HEK293 (cell line): ENCODE measurements at regions not wholly inside any gene's neighbourhood (a gene's known extent, or its start where the extent isn't known, plus 50 kb on each side); places are given as distances from the start of the nearest gene placed in this dataset.

Experiments used
- CTCF ChIA-PET: fragments of 350-600 bp; formaldehyde crosslinking; extraction: SDS; loops from one replicate; lab custom pipeline; 2021; ENCODE audit warnings: antibody characterized with exemption; lab: Yijun Ruan, JAX
- POLR2A ChIA-PET: fragments of 300-600 bp; formaldehyde crosslinking; extraction: SDS; loops from one replicate; lab custom pipeline; 2020; ENCODE audit warnings: antibody characterized with exemption, inconsistent platforms; lab: Yijun Ruan, JAX
- H3K27ac ChIP-seq: fragments of 200-500 bp; sonication (Bioruptor generic); 2 replicates; pipeline ENCODE4 v1.5.1; 2014; ENCODE audit warnings: low read depth, low read length, control low read depth, inconsistent platforms; ENCODE audit errors: extremely low read depth
- H3K36me3 ChIP-seq, 2 experiments: fragments of 200-500 bp in 1 of 2; sonication (Bioruptor generic) in 1 of 2; 1 replicate in 1 of 2; 2 replicates in 1 of 2; pipeline ENCODE4 v1.5.1; 2014 to 2017; ENCODE audit warnings: inconsistent platforms in 2 of 2, low read length in 2 of 2; ENCODE audit not compliant: control insufficient read depth in 2 of 2, insufficient read depth in 1 of 2
- H3K4me1 ChIP-seq: fragments of 200-500 bp; sonication (Bioruptor generic); 2 replicates; pipeline ENCODE4 v1.5.1; 2014; ENCODE audit warnings: mild to moderate bottlenecking, low read length, inconsistent platforms; ENCODE audit not compliant: control insufficient read depth, insufficient read depth
- H3K4me3 ChIP-seq: 2 replicates; pipeline ENCODE4 v1.5.1; 2011; ENCODE audit warnings: low read depth, mild to moderate bottlenecking, control low read depth, low read length, moderate library complexity
- H3K9me3 ChIP-seq: fragments of 200-500 bp; sonication (Bioruptor generic); 2 replicates; pipeline ENCODE4 v1.5.1; 2014; ENCODE audit warnings: low read depth, low read length, inconsistent platforms; ENCODE audit not compliant: control insufficient read depth, insufficient read depth
- GLI2 ChIP-seq: fragments of 450-650 bp; formaldehyde crosslinking; IDR thresholded peaks from 2 replicates; pipeline ENCODE4; 2017; ENCODE audit warnings: missing biosample characterization, missing genetic modification characterization, low read depth, borderline replicate concordance
- SETDB1 ChIP-seq: IDR thresholded peaks from one replicate; pipeline ENCODE4 v1.6.1; 2017; ENCODE audit warnings: mild to moderate bottlenecking, low read length, moderate library complexity, mixed read lengths; ENCODE audit not compliant: insufficient read length
- SP3 ChIP-seq: fragments of 450-650 bp; formaldehyde crosslinking; IDR thresholded peaks from 2 replicates; pipeline ENCODE4 v1.5.1; 2016; ENCODE audit warnings: missing biosample characterization, missing genetic modification characterization
- ZFHX2 ChIP-seq: fragments of 450-650 bp; formaldehyde crosslinking; conservative IDR thresholded peaks from 2 replicates; pipeline ENCODE4 v1.5.1; 2016; ENCODE audit warnings: missing biosample characterization, missing genetic modification characterization
- ZFP37 ChIP-seq: fragments of 450-650 bp; formaldehyde crosslinking; IDR thresholded peaks from 2 replicates; pipeline ENCODE4 v1.5.1; 2016; ENCODE audit warnings: missing biosample characterization, missing genetic modification characterization
- ZNF148 ChIP-seq: fragments of 450-650 bp; formaldehyde crosslinking; IDR thresholded peaks from 2 replicates; pipeline ENCODE4 v1.5.0; 2017; ENCODE audit warnings: missing biosample characterization, missing genetic modification characterization, borderline replicate concordance
- ZNF18 ChIP-seq: fragments of 450-650 bp; formaldehyde crosslinking; IDR thresholded peaks from 2 replicates; pipeline ENCODE4 v1.5.1; 2016; ENCODE audit warnings: missing biosample characterization, missing genetic modification characterization
- ZNF239 ChIP-seq: fragments of 450-650 bp; formaldehyde crosslinking; IDR thresholded peaks from 2 replicates; pipeline ENCODE4 v1.5.1; 2016; ENCODE audit warnings: missing biosample characterization, missing genetic modification characterization
- ZNF292 ChIP-seq: fragments of 450-650 bp; formaldehyde crosslinking; IDR thresholded peaks from 2 replicates; pipeline ENCODE4 v1.5.1; 2016; ENCODE audit warnings: low read depth, missing biosample characterization, missing genetic modification characterization, borderline replicate concordance
- ZNF529 ChIP-seq: fragments of 450-650 bp; formaldehyde crosslinking; IDR thresholded peaks from 2 replicates; pipeline ENCODE4 v1.5.1; 2017; ENCODE audit warnings: missing genetic modification characterization, missing biosample characterization; ENCODE audit not compliant: insufficient replicate concordance
- ZNF610 ChIP-seq: fragments of 450-650 bp; formaldehyde crosslinking; IDR thresholded peaks from 2 replicates; pipeline ENCODE4 v1.5.1; 2016; ENCODE audit warnings: missing biosample characterization, missing genetic modification characterization, borderline replicate concordance
- ZNF621 ChIP-seq: fragments of 450-650 bp; formaldehyde crosslinking; IDR thresholded peaks from 2 replicates; pipeline ENCODE4 v1.5.1; 2017; ENCODE audit warnings: missing biosample characterization, missing genetic modification characterization
- ZNF660 ChIP-seq: fragments of 450-650 bp; IDR thresholded peaks from 2 replicates; pipeline ENCODE4 v1.5.1; 2018; ENCODE audit warnings: missing biosample characterization, mild to moderate bottlenecking, missing genetic modification characterization
- ZNF837 ChIP-seq: fragments of 450-650 bp; formaldehyde crosslinking; IDR thresholded peaks from 2 replicates; pipeline ENCODE4 v1.5.1; 2016; ENCODE audit warnings: missing biosample characterization, missing genetic modification characterization
- TF ChIP-seq, protein P1 (sequence below): fragments of 450-650 bp; formaldehyde crosslinking; IDR thresholded peaks from 2 replicates; pipeline ENCODE4; 2016; ENCODE audit warnings: missing biosample characterization, missing genetic modification characterization
- TF ChIP-seq, protein P2 (sequence below): fragments of 450-650 bp; formaldehyde crosslinking; IDR thresholded peaks from 2 replicates; pipeline ENCODE4 v1.5.1; 2017; ENCODE audit warnings: missing biosample characterization, missing genetic modification characterization

DNA sequence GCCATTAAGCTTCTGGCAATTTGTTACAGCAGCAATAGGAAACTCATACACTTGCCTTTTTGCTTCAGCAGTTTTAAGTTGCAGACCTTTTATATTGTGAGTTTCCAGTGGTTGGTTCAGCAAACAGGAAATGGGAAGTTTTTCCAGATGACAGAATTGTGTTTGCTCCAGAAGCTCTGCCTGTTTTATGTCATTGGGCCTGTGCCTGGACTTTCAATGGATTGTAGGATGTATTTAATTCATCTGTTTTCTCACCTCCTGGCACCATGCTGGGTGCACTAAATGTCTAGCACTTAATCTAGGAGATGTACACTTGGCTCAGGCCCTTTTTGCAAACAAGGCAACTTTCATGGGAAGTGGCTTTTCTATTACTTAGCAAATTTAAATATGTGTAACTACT is 100.4 kb upstream of the CLINT1 start:
- Histone ChIP-seq H3K4me3 (no peak overlapping the region), H3K27ac (no peak overlapping the region), H3K36me3 (no peaks in the 10 kb centered on the region), H3K4me1 (peaks cover 10% of the 10 kb centered on the region), H3K9me3 (no peaks in the 10 kb centered on the region)
- CTCF ChIA-PET = interaction anchor here (0.6 to 4.0 kb wide), 3 partner anchors 10 to 108 kb away, joined by 3 to 27 read pairs (median 3); no protein-coding TSS in a partner anchor
- POLR2A ChIA-PET = no interaction called here
- TF ChIP-seq, protein P1, sequence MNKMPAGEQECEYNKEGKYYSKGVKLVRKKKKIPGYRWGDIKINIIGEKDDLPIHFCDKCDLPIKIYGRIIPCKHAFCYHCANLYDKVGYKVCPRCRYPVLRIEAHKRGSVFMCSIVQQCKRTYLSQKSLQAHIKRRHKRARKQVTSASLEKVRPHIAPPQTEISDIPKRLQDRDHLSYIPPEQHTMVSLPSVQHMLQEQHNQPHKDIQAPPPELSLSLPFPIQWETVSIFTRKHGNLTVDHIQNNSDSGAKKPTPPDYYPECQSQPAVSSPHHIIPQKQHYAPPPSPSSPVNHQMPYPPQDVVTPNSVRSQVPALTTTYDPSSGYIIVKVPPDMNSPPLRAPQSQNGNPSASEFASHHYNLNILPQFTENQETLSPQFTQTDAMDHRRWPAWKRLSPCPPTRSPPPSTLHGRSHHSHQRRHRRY (tag by site-specific recombination) = no peak
- TF ChIP-seq GLI2 (tag by site-specific recombination) (no peak), ZNF621 (tag by site-specific recombination) (no peak), SP3 (tag by site-specific recombination) (no peak), ZNF292 (tag by site-specific recombination) (no peak), ZFHX2 (tag by site-specific recombination) (no peak), ZFP37 (tag by site-specific recombination) (no peak), ZNF239 (tag by site-specific recombination) (no peak), ZNF837 (no peak), ZNF610 (no peak), ZNF148 (tag by site-specific recombination) (no peak), ZNF660 (no peak), ZNF18 (tag by site-specific recombination) (no peak), SETDB1 (peak; percentile 25)
- TF ChIP-seq, protein P2, sequence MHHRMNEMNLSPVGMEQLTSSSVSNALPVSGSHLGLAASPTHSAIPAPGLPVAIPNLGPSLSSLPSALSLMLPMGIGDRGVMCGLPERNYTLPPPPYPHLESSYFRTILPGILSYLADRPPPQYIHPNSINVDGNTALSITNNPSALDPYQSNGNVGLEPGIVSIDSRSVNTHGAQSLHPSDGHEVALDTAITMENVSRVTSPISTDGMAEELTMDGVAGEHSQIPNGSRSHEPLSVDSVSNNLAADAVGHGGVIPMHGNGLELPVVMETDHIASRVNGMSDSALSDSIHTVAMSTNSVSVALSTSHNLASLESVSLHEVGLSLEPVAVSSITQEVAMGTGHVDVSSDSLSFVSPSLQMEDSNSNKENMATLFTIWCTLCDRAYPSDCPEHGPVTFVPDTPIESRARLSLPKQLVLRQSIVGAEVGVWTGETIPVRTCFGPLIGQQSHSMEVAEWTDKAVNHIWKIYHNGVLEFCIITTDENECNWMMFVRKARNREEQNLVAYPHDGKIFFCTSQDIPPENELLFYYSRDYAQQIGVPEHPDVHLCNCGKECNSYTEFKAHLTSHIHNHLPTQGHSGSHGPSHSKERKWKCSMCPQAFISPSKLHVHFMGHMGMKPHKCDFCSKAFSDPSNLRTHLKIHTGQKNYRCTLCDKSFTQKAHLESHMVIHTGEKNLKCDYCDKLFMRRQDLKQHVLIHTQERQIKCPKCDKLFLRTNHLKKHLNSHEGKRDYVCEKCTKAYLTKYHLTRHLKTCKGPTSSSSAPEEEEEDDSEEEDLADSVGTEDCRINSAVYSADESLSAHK (tag by site-specific recombination) = peak; percentile 42; the same call in 1 of the 2 replicates

DNA sequence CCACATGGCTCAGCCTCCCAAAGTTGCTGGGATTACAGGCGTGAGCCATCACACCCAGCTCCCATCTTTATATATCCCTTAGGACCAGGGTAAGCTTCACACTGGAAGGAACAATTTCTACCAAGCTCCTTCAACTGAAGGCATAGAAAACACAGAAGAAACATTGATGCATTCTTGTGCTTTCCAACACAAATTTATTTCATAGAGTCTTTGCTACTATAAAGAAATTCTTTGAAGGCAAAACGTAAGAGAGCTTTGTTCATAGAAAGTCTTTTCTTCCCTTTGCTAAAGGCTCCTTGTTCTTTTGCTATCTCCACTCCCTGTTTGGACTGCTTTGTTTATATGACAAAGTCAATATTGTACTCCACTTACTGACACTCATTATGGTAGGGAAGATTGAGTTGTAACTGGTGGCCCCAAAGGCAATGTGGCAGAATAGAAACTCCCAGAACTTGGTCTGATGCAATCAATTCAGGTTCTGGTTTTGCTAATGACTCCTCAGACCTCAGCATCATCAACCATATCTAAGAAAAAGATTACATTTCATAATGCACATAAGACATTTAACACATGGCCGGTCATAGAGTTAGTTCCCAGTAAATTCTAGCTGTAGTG is 97.4 kb upstream of the CLINT1 start:
- H3K27ac ChIP-seq = no peak overlapping the region
- no peaks in the 10 kb centered on the region for H3K36me3 ChIP-seq
- CTCF ChIA-PET = interaction anchor here (0.6 kb wide), 1 partner anchor 603 kb away, joined by 3 read pairs; no protein-coding TSS in a partner anchor
- H3K4me3 ChIP-seq = no peak overlapping the region
- no peaks in the 10 kb centered on the region for H3K9me3 ChIP-seq
- H3K4me1 ChIP-seq = peaks cover 5% of the 10 kb centered on the region; the same call in 1 of the 2 replicates
- TF ChIP-seq ZNF529 (tag by site-specific recombination) (no peak), ZNF621 (tag by site-specific recombination) (no peak)
- TF ChIP-seq, protein P2 (tag by site-specific recombination) = peak; percentile 49; the same call in 1 of the 2 replicates
- POLR2A ChIA-PET = no interaction called here
